Peyer's patch (tissue), 4 donors: ENCODE measurements at regions not wholly inside any gene's neighbourhood (a gene's known extent, or its start where the extent isn't known, plus 50 kb on each side); places are given as distances from the start of the nearest gene placed in this dataset.
A peak's percentile ranks its signal among the peaks of the same experiment; 100 is the strongest.

Experiments used
- DNase-seq, 3 donors: peaks; one replicate each; pipeline ENCODE4 v3.0.0-alpha.2; 2017 to 2019
- H3K27ac ChIP-seq, 4 donors: fragments of 200-600 bp; sonication (generic); one replicate each; pipeline ENCODE4 v1.5.1; 2016 to 2019
- H3K27me3 ChIP-seq, 2 donors: fragments of 200-600 bp; sonication (generic); one replicate each; pipeline ENCODE4 v1.5.1; 2019
- H3K36me3 ChIP-seq, 3 donors: fragments of 200-600 bp; sonication (generic); one replicate each; pipeline ENCODE4 v1.5.1; 2016 to 2019
- H3K4me1 ChIP-seq, 4 donors: fragments of 200-600 bp; sonication (generic); one replicate each; pipeline ENCODE4 v1.5.1; 2016 to 2019
- H3K4me3 ChIP-seq, 4 donors: fragments of 200-600 bp; sonication (generic); 1 replicate in 3 of 4; 2 replicates in 1 of 4; pipeline ENCODE4 v1.5.1; 2016 to 2019; ENCODE audit warnings: mild to moderate bottlenecking in 1 of 4
- H3K9me3 ChIP-seq, 4 donors: fragments of 200-600 bp; sonication (generic); one replicate each; pipeline ENCODE4 v1.5.1; 2016 to 2019; ENCODE audit warnings: mild to moderate bottlenecking in 1 of 4
- POLR2A ChIP-seq, 2 donors: fragments of 450-650 bp; IDR thresholded peaks; one replicate each; pipeline ENCODE4 v1.5.1; 2017; ENCODE audit warnings: antibody characterized with exemption in 2 of 2, mild to moderate bottlenecking in 2 of 2, moderate library complexity in 2 of 2
- TF ChIP-seq, protein P1 (sequence below), 6 experiments: fragments of 450-650 bp in 4 of 6; fragments of 200-600 bp in 2 of 6; sonication (generic) in 1 of 6; IDR thresholded peaks; one replicate each; pipeline ENCODE4 v1.5.1; 2017 to 2019; ENCODE audit warnings: antibody characterized with exemption in 6 of 6, mild to moderate bottlenecking in 3 of 6, moderate library complexity in 1 of 6

DNA sequence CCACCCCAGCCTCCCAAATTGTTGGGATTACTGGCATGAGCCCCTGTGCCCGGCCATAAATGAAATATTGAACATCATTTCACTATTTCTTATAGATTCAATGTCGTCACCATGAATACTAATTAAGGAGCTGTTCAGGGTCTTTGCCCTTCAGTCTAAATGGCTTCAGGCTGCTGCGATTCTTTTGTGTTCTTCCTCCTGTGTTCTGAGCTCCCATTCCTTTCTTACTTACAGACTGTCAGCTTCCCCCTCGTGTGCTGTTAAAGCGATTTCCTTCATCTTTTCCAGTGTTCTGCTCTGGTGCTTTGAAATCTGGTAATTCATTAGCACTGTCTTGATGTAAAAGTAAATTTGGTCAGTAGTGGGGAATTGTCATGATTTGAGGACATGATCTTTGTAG lies 63.3 kb upstream of the PRDM1 start:
- Histone ChIP-seq H3K36me3 (no peaks in the 10 kb centered on the region), H3K4me1 (no peaks in the 10 kb centered on the region), H3K27ac (no peak overlapping the region), H3K27me3 (no peaks in the 10 kb centered on the region), H3K9me3 (no peaks in the 10 kb centered on the region), H3K4me3 (no peak overlapping the region)
- TF ChIP-seq, protein P1, sequence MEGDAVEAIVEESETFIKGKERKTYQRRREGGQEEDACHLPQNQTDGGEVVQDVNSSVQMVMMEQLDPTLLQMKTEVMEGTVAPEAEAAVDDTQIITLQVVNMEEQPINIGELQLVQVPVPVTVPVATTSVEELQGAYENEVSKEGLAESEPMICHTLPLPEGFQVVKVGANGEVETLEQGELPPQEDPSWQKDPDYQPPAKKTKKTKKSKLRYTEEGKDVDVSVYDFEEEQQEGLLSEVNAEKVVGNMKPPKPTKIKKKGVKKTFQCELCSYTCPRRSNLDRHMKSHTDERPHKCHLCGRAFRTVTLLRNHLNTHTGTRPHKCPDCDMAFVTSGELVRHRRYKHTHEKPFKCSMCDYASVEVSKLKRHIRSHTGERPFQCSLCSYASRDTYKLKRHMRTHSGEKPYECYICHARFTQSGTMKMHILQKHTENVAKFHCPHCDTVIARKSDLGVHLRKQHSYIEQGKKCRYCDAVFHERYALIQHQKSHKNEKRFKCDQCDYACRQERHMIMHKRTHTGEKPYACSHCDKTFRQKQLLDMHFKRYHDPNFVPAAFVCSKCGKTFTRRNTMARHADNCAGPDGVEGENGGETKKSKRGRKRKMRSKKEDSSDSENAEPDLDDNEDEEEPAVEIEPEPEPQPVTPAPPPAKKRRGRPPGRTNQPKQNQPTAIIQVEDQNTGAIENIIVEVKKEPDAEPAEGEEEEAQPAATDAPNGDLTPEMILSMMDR (IDR thresholded peaks at IDR 0.05): no peak
- no peak for TF ChIP-seq POLR2A (IDR thresholded peaks at IDR 0.05)
- no peak for DNase-seq

DNA sequence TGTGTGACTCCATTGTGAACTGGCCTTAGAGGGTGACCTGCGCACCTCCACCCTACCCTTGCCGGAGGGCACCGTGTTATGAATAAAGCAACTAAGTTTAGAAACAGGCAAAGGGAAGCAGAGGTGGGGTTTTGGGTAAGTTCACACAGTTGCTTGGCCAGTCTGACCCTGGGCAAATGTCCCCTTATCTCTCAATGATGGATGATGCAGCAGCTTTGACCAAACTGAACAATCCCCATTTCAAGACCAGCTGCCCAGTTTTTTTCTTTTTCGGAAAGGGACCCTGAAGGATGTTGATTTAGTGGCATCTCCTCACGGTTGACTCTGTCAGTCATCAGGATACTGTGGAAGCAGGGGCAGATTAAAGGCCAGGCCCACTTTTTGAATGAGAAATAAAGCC lies 68.7 kb upstream of the PRDM1 start:
- Histone ChIP-seq H3K4me1 (no peaks in the 10 kb centered on the region), H3K27ac (no peak overlapping the region), H3K4me3 (no peak overlapping the region), H3K36me3 (no peaks in the 10 kb centered on the region), H3K9me3 (no peaks in the 10 kb centered on the region), H3K27me3 (no peaks in the 10 kb centered on the region)
- no peak for TF ChIP-seq POLR2A (IDR thresholded peaks at IDR 0.05)
- no peak for DNase-seq

DNA sequence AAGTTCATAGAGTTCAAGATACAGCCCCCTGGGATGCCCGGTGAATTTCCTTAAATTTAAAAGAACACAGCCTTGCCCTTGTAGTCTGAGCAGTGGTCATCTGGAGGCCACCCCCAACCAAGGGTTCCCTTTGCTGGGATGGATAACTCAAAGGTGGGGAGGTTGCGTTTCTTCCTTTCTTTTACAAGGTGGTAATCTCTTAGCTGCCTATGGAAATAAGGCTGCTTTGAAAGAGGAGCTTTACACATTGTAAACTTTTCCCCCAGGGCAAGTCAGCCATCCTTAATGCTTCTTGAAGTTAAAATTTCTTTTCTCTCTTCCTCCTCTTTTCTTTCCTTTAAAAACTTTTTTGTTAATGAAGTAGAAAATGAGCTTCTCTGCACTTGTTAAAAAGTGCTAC lies 71.2 kb upstream of the PRDM1 start:
- H3K9me3 ChIP-seq: no peaks in the 10 kb centered on the region
- TF ChIP-seq POLR2A (IDR thresholded peaks at IDR 0.05): no peak
- TF ChIP-seq, protein P1 (IDR thresholded peaks at IDR 0.05): no peak
- H3K4me1 ChIP-seq: no peaks in the 10 kb centered on the region
- H3K27ac ChIP-seq: no peak overlapping the region
- H3K4me3 ChIP-seq: no peak overlapping the region
- no peaks in the 10 kb centered on the region for H3K27me3 ChIP-seq
- no peak for DNase-seq
- no peaks in the 10 kb centered on the region for H3K36me3 ChIP-seq

DNA sequence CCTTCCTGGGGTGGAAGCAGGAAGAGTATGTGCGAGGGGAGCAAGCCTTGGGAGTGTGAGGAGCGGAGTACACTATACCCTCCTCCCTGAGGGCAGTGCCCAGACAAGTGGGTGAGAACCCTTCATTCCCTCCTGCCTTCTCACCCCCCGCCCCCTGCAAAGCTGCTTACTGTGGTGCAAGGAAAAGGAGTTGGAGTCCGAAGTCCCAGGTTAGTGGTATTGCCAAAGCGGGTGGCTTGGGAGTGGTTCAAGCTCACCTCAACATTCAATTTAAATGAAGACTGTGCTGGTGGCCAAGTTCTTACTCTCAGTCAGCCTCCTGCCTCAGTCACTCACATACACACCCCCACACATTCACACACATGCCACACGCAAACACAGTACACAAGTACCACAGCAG lies 74.7 kb upstream of the PRDM1 start:
- TF ChIP-seq, protein P1 (IDR thresholded peaks at IDR 0.05): no peak
- no peak for DNase-seq
- H3K27me3 ChIP-seq: no peaks in the 10 kb centered on the region
- H3K4me1 ChIP-seq: no peaks in the 10 kb centered on the region
- H3K36me3 ChIP-seq: no peaks in the 10 kb centered on the region
- H3K4me3 ChIP-seq: no peak overlapping the region
- no peak overlapping the region for H3K27ac ChIP-seq
- H3K9me3 ChIP-seq: no peaks in the 10 kb centered on the region

DNA sequence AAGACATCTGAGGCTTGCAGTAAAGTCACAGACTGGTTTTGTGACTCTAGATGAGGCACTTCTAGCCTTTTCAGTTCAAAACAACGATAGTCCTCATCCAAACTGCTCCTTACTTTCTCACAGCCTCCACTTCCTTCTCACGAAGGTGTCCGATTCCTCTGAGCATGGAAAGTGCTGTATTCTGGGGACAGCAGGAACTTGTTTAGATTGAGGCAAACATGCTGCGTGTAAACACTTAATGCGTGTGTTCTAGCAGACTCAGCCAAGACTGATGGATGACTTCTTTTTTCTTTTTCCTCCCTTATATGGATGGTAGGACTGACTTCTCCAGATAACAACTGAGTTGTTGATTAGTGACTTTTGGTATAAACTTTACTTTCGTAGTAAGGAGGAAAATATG lies 80.2 kb upstream of the PRDM1 start:
- TF ChIP-seq, protein P1 (IDR thresholded peaks at IDR 0.05): no peak
- TF ChIP-seq POLR2A (IDR thresholded peaks at IDR 0.05): no peak
- no peaks in the 10 kb centered on the region for H3K27me3 ChIP-seq

DNA sequence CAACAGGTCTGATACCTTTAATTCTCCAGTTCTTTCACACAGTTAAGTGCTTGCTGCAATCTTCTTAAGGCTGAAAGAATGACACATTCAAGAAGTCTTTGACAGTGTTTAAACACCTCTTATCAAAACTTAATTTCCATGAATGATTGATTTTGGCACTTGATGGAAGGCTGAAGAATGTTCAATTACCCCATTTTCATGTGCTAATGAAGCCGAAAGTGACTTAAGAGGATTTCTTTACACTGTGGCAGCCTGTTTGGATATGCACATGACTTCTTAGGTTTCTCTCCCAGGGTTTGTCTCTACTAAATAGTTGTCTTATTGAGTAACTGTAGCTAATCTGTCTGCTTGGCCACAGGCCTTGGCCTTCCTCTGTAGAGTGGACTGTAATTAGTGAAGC lies 81.1 kb upstream of the PRDM1 start:
- DNase-seq: no peak
- no peaks in the 10 kb centered on the region for H3K27me3 ChIP-seq

More for the DNA sequence above, 80.2 kb upstream of the PRDM1 start:
- H3K4me1 ChIP-seq: no peaks in the 10 kb centered on the region
- H3K4me3 ChIP-seq: no peak overlapping the region
- no peaks in the 10 kb centered on the region for H3K9me3 ChIP-seq
- peak overlapping the region in 2 of 4 donors; percentile 37 to 48 for H3K27ac ChIP-seq
- no peaks in the 10 kb centered on the region for H3K36me3 ChIP-seq
- DNase-seq: no peak

More for the DNA sequence above, 81.1 kb upstream of the PRDM1 start:
- H3K27ac ChIP-seq: peak overlapping the region in 1 of 4 donors; percentile 37
- H3K4me1 ChIP-seq: no peaks in the 10 kb centered on the region
- no peak overlapping the region for H3K4me3 ChIP-seq
- no peaks in the 10 kb centered on the region for H3K9me3 ChIP-seq
- H3K36me3 ChIP-seq: no peaks in the 10 kb centered on the region
- no peak for TF ChIP-seq POLR2A (IDR thresholded peaks at IDR 0.05)
- TF ChIP-seq, protein P1 (IDR thresholded peaks at IDR 0.05): no peak
